ENCODE measurements at regions not wholly inside any gene's neighbourhood (a gene's known extent, or its start where the extent isn't known, plus 50 kb on each side); places are given as distances from the start of the nearest gene placed in this dataset.
"Not testable (repeated sequence)": the region's sequence is repeated elsewhere in the genome, so short reads cannot be mapped to it uniquely, and the experiment has no call there.

GRCh38 chr2:220371211-220371610 lies 743.8 kb downstream of the SLC4A3 start:
- peaks cover 2 to 6% (median 3%) of the 10 kb centered on the region in 3 donors for H3K9me3 Mint-ChIP-seq
- no peak overlapping the region for H3K4me3 Mint-ChIP-seq
- no peak overlapping the region for H3K27ac Mint-ChIP-seq
- no peaks in the 10 kb centered on the region for H3K36me3 Mint-ChIP-seq
- H3K4me1 Mint-ChIP-seq: no peaks in the 10 kb centered on the region
- no peaks in the 10 kb centered on the region for H3K27me3 Mint-ChIP-seq

- Mint-ChIP-seq H3K4me1 (no peaks in the 10 kb centered on the region), H3K4me3 (no peak overlapping the region), H3K27me3 (no peaks in the 10 kb centered on the region), H3K36me3 (no peaks in the 10 kb centered on the region), H3K9me3 (peaks cover under 1 to 4% (median under 1%) of the 10 kb centered on the region in 3 donors), H3K27ac (no peak overlapping the region)
Measured at GRCh38 chr2:220373878-220374277, 746.4 kb downstream of the SLC4A3 start.

GRCh38 chr2:220374282-220374681 lies 746.9 kb downstream of the SLC4A3 start:
- Mint-ChIP-seq H3K36me3 (no peaks in the 10 kb centered on the region), H3K4me3 (no peak overlapping the region), H3K4me1 (no peaks in the 10 kb centered on the region), H3K9me3 (peaks cover 2 to 6% (median 3%) of the 10 kb centered on the region in 3 donors), H3K27me3 (no peaks in the 10 kb centered on the region), H3K27ac (no peak overlapping the region)

GRCh38 chr2:220377482-220378155 lies 750.2 kb downstream of the SLC4A3 start:
- H3K4me3 Mint-ChIP-seq: no peak overlapping the region
- H3K36me3 Mint-ChIP-seq: no peaks in the 10 kb centered on the region
- peaks cover 3 to 23% (median 9%) of the 10 kb centered on the region in 3 donors for H3K9me3 Mint-ChIP-seq
- no peaks in the 10 kb centered on the region for H3K27me3 Mint-ChIP-seq
- no peak overlapping the region for H3K27ac Mint-ChIP-seq
- no peaks in the 10 kb centered on the region for H3K4me1 Mint-ChIP-seq

GRCh38 chr2:220387758-220388157 lies 760.3 kb downstream of the SLC4A3 start:
- not testable (repeated sequence) for H3K4me1 Mint-ChIP-seq, H3K27ac Mint-ChIP-seq, H3K36me3 Mint-ChIP-seq, H3K27me3 Mint-ChIP-seq, H3K9me3 Mint-ChIP-seq, H3K4me3 Mint-ChIP-seq

- H3K27ac Mint-ChIP-seq: no peak overlapping the region
- no peak overlapping the region for H3K4me3 Mint-ChIP-seq
- no peaks in the 10 kb centered on the region for H3K36me3 Mint-ChIP-seq
- no peaks in the 10 kb centered on the region for H3K27me3 Mint-ChIP-seq
- peaks cover 0 to 4% (median 0%) of the 10 kb centered on the region in 3 donors for H3K9me3 Mint-ChIP-seq
- no peaks in the 10 kb centered on the region for H3K4me1 Mint-ChIP-seq
Measured at GRCh38 chr2:220393711-220394110, 766.3 kb downstream of the SLC4A3 start.

GRCh38 chr2:220394433-220394832 lies 767.0 kb downstream of the SLC4A3 start:
- Mint-ChIP-seq H3K9me3 (peaks cover 0 to 4% (median 0%) of the 10 kb centered on the region in 3 donors), H3K27me3 (no peaks in the 10 kb centered on the region), H3K27ac (no peak overlapping the region), H3K36me3 (no peaks in the 10 kb centered on the region), H3K4me3 (no peak overlapping the region), H3K4me1 (no peaks in the 10 kb centered on the region)

GRCh38 chr2:220396287-220396686 lies 768.9 kb downstream of the SLC4A3 start:
- Mint-ChIP-seq H3K4me3 (no peak overlapping the region), H3K27ac (no peak overlapping the region), H3K4me1 (no peaks in the 10 kb centered on the region), H3K27me3 (no peaks in the 10 kb centered on the region), H3K9me3 (peaks cover 0 to 7% (median 2%) of the 10 kb centered on the region in 3 donors), H3K36me3 (no peaks in the 10 kb centered on the region)

- H3K9me3 Mint-ChIP-seq: peaks cover 7 to 32% (median 13%) of the 10 kb centered on the region in 3 donors
- H3K27me3 Mint-ChIP-seq: no peaks in the 10 kb centered on the region
- H3K27ac Mint-ChIP-seq: no peak overlapping the region
- H3K4me1 Mint-ChIP-seq: no peaks in the 10 kb centered on the region
- no peaks in the 10 kb centered on the region for H3K36me3 Mint-ChIP-seq
- H3K4me3 Mint-ChIP-seq: no peak overlapping the region
Measured at GRCh38 chr2:220410296-220410695, 782.9 kb downstream of the SLC4A3 start.

GRCh38 chr2:220417503-220417902 lies 790.1 kb downstream of the SLC4A3 start:
- H3K4me3 Mint-ChIP-seq: no peak overlapping the region
- H3K36me3 Mint-ChIP-seq: no peaks in the 10 kb centered on the region
- H3K27ac Mint-ChIP-seq: no peak overlapping the region
- peaks cover 0 to 9% (median 0%) of the 10 kb centered on the region in 3 donors for H3K9me3 Mint-ChIP-seq
- H3K4me1 Mint-ChIP-seq: no peaks in the 10 kb centered on the region
- H3K27me3 Mint-ChIP-seq: no peaks in the 10 kb centered on the region

GRCh38 chr2:220419647-220420046 lies 792.2 kb downstream of the SLC4A3 start:
- no peak overlapping the region for H3K27ac Mint-ChIP-seq
- no peak overlapping the region for H3K4me3 Mint-ChIP-seq
- peaks cover 0 to 9% (median 3%) of the 10 kb centered on the region in 3 donors for H3K9me3 Mint-ChIP-seq
- no peaks in the 10 kb centered on the region for H3K4me1 Mint-ChIP-seq
- no peaks in the 10 kb centered on the region for H3K36me3 Mint-ChIP-seq
- H3K27me3 Mint-ChIP-seq: no peaks in the 10 kb centered on the region

GRCh38 chr2:220420820-220421219 lies 793.4 kb downstream of the SLC4A3 start:
- H3K9me3 Mint-ChIP-seq: peaks cover 0 to 9% (median 3%) of the 10 kb centered on the region in 3 donors
- H3K4me1 Mint-ChIP-seq: no peaks in the 10 kb centered on the region
- no peaks in the 10 kb centered on the region for H3K36me3 Mint-ChIP-seq
- no peak overlapping the region for H3K4me3 Mint-ChIP-seq
- H3K27ac Mint-ChIP-seq: no peak overlapping the region
- H3K27me3 Mint-ChIP-seq: no peaks in the 10 kb centered on the region

GRCh38 chr2:220422676-220423075 lies 795.2 kb downstream of the SLC4A3 start:
- Mint-ChIP-seq H3K27ac (no peak overlapping the region), H3K4me1 (no peaks in the 10 kb centered on the region), H3K36me3 (no peaks in the 10 kb centered on the region), H3K4me3 (no peak overlapping the region), H3K9me3 (peaks cover 0 to 9% (median 3%) of the 10 kb centered on the region in 3 donors), H3K27me3 (peaks cover 2% of the 10 kb centered on the region)

GRCh38 chr2:220424561-220424960 lies 797.1 kb downstream of the SLC4A3 start:
- Mint-ChIP-seq H3K4me1 (no peaks in the 10 kb centered on the region), H3K9me3 (peaks cover 0 to 4% (median 3%) of the 10 kb centered on the region in 3 donors), H3K27ac (no peak overlapping the region), H3K4me3 (no peak overlapping the region), H3K27me3 (peaks cover 2% of the 10 kb centered on the region), H3K36me3 (no peaks in the 10 kb centered on the region)

- H3K9me3 Mint-ChIP-seq: peaks cover 0 to 1% (median 0%) of the 10 kb centered on the region in 3 donors
- H3K4me3 Mint-ChIP-seq: no peak overlapping the region
- H3K27ac Mint-ChIP-seq: no peak overlapping the region
- no peaks in the 10 kb centered on the region for H3K27me3 Mint-ChIP-seq
- peaks cover 0 to 2% (median 0%) of the 10 kb centered on the region in 3 donors for H3K4me1 Mint-ChIP-seq
- H3K36me3 Mint-ChIP-seq: no peaks in the 10 kb centered on the region
Measured at GRCh38 chr2:220432645-220433044, 805.2 kb downstream of the SLC4A3 start.

GRCh38 chr2:220433131-220433530 lies 805.7 kb downstream of the SLC4A3 start:
- no peak overlapping the region for H3K4me3 Mint-ChIP-seq
- H3K36me3 Mint-ChIP-seq: no peaks in the 10 kb centered on the region
- no peaks in the 10 kb centered on the region for H3K27me3 Mint-ChIP-seq
- H3K27ac Mint-ChIP-seq: no peak overlapping the region
- H3K4me1 Mint-ChIP-seq: peaks cover 0 to 2% (median 0%) of the 10 kb centered on the region in 3 donors
- peaks cover 0 to 1% (median 0%) of the 10 kb centered on the region in 3 donors for H3K9me3 Mint-ChIP-seq
